ENCODE measurements at regions not wholly inside any gene's neighbourhood (a gene's known extent, or its start where the extent isn't known, plus 50 kb on each side); places are given as distances from the start of the nearest gene placed in this dataset.

DNA sequence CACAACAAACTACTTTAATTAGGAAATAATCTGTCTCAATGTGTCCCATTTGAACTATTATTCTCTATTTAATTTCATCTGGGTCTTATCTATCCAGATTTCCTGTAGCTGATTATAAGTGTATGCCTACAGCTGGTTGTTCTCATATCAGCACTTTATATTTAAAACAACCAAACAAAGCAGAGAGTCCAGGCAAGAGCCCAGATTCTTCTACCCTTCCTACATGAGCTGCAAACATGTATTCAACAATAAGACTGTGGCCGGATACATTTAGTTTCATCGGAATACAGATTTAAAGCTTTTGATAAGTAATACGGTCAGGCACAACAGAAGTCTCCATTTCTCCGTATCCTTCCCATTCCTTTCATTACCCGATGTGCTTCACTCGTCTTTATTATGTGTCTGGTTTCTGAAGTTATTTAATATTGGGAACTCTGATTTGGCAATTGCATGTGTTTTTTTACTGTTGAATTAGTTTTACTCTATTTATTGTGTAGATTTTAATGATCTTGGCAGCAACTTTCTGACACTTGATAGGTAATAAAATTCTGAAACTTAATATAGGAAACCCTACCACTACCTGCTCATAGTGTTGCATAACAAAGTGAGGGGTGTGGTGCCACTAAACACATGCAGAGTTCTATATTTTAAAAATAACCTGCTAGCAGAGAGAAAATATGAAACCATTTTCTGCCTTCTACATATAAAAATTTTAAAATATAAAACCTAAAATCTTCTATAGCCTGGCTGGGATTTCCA lies 653.5 kb upstream of the PTCHD4 start:
- no peaks in the 10 kb centered on the region for H3K9me3 ChIP-seq (ENCODE audit: control insufficient read depth, low read depth, low read length)
- no peaks in the 10 kb centered on the region for H3K79me1 ChIP-seq (ENCODE audit: insufficient read depth, low read depth, low read length, poor library complexity, severe bottlenecking)
- TF ChIP-seq, protein P1, sequence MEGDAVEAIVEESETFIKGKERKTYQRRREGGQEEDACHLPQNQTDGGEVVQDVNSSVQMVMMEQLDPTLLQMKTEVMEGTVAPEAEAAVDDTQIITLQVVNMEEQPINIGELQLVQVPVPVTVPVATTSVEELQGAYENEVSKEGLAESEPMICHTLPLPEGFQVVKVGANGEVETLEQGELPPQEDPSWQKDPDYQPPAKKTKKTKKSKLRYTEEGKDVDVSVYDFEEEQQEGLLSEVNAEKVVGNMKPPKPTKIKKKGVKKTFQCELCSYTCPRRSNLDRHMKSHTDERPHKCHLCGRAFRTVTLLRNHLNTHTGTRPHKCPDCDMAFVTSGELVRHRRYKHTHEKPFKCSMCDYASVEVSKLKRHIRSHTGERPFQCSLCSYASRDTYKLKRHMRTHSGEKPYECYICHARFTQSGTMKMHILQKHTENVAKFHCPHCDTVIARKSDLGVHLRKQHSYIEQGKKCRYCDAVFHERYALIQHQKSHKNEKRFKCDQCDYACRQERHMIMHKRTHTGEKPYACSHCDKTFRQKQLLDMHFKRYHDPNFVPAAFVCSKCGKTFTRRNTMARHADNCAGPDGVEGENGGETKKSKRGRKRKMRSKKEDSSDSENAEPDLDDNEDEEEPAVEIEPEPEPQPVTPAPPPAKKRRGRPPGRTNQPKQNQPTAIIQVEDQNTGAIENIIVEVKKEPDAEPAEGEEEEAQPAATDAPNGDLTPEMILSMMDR (conservative IDR thresholded peaks at IDR 0.05) = no peak
- no peak overlapping the region for H3K27ac ChIP-seq (ENCODE audit: insufficient read length, low read depth, low read length)
- H4K91ac ChIP-seq (ENCODE audit: insufficient read length, low read depth, low read length) = no peak overlapping the region
- no peak overlapping the region for H3K23ac ChIP-seq (ENCODE audit: insufficient read length, low read depth, low read length)
- H3K4me1 Mint-ChIP-seq = peaks cover 16 to 18% of the 10 kb centered on the region in 2 experiments
- H3T11ph ChIP-seq (ENCODE audit: low read length) = no peak overlapping the region
- WGBS (ENCODE audit: extremely low coverage, insufficient read length, low lambda C conversion rate) = no CpG with 5 or more reads among the region's 6 CpGs
- no peak for DNase-seq
- H2BK12ac ChIP-seq (ENCODE audit: insufficient read length, low read depth, low read length) = no peak overlapping the region
- H2AFZ ChIP-seq (ENCODE audit: low read length) = no peak overlapping the region
- no peaks in the 10 kb centered on the region for H3K4me1 ChIP-seq (ENCODE audit: insufficient read depth, low read length)
- H3K23me2 ChIP-seq (ENCODE audit: insufficient read length, low read depth, low read length, poor library complexity, severe bottlenecking) = no peaks in the 10 kb centered on the region
- H3K56ac ChIP-seq (ENCODE audit: insufficient read length, low read depth, low read length) = no peak overlapping the region
- H2AK5ac ChIP-seq (ENCODE audit: insufficient read length, low read length) = no peak overlapping the region
- no peak overlapping the region for H3K4me2 ChIP-seq (ENCODE audit: insufficient read depth, insufficient read length, low read length)
- no peaks in the 10 kb centered on the region for H4K20me1 ChIP-seq (ENCODE audit: control insufficient read depth, insufficient read depth, insufficient read length)
- no peak overlapping the region for H3K27ac Mint-ChIP-seq
- H3K79me2 ChIP-seq (ENCODE audit: insufficient read depth, low read length) = no peaks in the 10 kb centered on the region
- no peak overlapping the region for H3K4ac ChIP-seq (ENCODE audit: low read depth, low read length)
- H4K8ac ChIP-seq (replicated peaks; ENCODE audit: insufficient read length, low read depth, low read length) = no peak overlapping the region
- H2BK15ac ChIP-seq (ENCODE audit: low read depth, low read length) = no peak overlapping the region
- H3K9me3 Mint-ChIP-seq = no peaks in the 10 kb centered on the region
- H2BK20ac ChIP-seq (ENCODE audit: low read depth, low read length, poor library complexity, severe bottlenecking) = no peak overlapping the region
- no peaks in the 10 kb centered on the region for H3K36me3 Mint-ChIP-seq (ENCODE audit: insufficient read depth in 1 of 3, low read depth in 3 of 3)
- H3K27me3 Mint-ChIP-seq (ENCODE audit: low read depth) = no peaks in the 10 kb centered on the region
- no peak overlapping the region for H2BK120ac ChIP-seq (ENCODE audit: low read depth, low read length, poor library complexity, severe bottlenecking)
- no peak overlapping the region for H3K9ac ChIP-seq (ENCODE audit: extremely low read depth, insufficient read length, low read length)
- H4K5ac ChIP-seq (ENCODE audit: insufficient read length, low read depth, low read length) = no peak overlapping the region
- H3K18ac ChIP-seq (ENCODE audit: insufficient read length, low read depth, low read length) = no peak overlapping the region
- no peak overlapping the region for H3K4me3 Mint-ChIP-seq
- H3K27me3 ChIP-seq (ENCODE audit: insufficient read depth, low read length) = no peaks in the 10 kb centered on the region
- H2BK5ac ChIP-seq (ENCODE audit: insufficient read length, low read length) = no peak overlapping the region
- no peak overlapping the region for H3K14ac ChIP-seq (ENCODE audit: insufficient read depth, low read length)

Measured in H9 (cell line).